NCI-H748 (cell line): ENCODE measurements at regions not wholly inside any gene's neighbourhood (a gene's known extent, or its start where the extent isn't known, plus 50 kb on each side); places are given as distances from the start of the nearest gene placed in this dataset.
A peak's percentile ranks its signal among the peaks of the same experiment; 100 is the strongest.
"Not testable (repeated sequence)": the region's sequence is repeated elsewhere in the genome, so short reads cannot be mapped to it uniquely, and the experiment has no call there.

Experiments used
- DNase-seq: peaks from one replicate; lab custom pipeline; 2025; ENCODE audit not compliant: unreplicated experiment; lab: John Stamatoyannopoulos, UW

DNA sequence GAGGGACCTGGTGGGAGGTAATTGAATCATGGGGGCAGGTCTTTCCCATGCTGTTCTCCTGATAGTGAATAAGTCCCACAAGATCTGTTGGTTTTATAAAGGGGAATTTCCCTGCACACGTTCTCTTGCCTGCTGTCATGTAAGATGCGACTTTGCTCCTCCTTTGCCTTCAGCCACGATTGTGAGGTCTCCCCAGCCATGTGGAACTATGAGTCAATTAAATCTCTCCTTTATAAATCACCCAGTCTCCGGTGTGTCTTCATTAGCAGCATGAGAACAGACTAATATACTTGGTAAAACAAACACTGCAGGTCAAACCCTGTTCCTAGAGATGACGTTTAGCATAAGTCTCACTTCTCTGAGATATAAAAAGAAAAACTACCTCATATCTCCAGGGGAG lies 148.3 kb downstream of the MATN1 start:
- DNase-seq, result no peak

DNA sequence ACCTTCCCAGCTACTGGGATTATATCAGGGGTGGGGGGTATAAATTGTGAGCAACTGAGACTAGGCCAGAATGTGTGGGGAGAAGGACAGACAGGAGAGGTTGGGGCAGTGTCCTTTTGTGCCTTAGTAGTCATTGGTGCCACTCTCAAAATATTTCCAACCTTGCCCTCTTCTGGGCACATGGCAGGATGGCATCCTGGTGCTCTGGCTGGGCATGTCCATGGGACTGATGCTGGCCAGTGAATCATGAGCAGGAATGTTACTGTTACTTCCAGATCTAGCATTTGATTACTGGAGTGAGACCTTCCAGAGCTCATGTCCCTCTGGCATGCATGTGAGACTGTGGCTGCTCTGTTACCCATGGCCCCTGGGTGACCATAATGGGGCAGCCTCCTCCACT lies 151.2 kb downstream of the MATN1 start:
- DNase-seq, result no peak

GRCh38 chr1:30571380-30571779 lies 152.0 kb downstream of the MATN1 start:
- no peak for DNase-seq

DNA sequence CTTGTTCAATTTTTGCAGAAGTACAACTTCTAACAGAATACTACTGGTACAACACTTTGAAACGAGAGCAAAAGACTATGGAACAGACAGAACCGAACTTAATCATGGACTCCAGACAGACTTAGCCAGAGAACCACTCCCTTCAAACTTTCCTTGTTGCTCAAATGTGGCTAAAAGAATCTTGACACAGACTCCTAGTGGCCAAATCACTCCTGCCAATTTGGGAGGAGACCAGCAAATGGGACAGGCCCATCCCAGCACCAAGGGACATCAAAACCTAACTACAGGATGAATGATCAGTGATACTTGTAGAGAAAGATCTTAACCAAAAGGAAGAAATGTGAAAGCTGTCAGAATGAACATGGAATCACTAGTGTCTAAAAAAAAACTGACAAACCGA lies 154.0 kb downstream of the MATN1 start:
- DNase-seq, result no peak

DNA sequence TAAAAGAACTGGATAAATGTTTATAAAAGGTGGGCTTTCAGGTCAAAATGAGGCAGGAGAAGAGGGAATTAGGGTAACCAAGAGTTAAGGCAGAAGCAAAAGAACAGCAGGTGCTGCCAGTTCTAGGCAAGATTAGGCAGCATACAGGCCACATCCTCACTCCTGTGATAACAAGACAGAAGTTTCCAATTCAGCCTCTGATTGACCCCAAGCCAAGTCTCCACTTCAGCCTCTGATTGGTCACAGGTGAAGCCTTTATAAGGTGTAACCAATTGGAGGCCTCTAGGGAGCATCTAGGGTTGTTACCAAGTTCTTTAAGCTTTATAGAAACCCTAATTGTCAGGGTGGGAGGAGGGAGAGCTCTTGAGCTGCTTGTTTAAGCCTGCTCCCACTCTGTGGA lies 160.8 kb downstream of the MATN1 start:
- no peak for DNase-seq

GRCh38 chr1:30551603-30552002 lies 171.8 kb downstream of the MATN1 start:
- no peak for DNase-seq

- no peak for DNase-seq
These were observed 172.8 kb downstream of the MATN1 start for GRCh38 chr1:30550365-30551220.

- DNase-seq, result not testable (repeated sequence)
These were observed 173.5 kb downstream of the MATN1 start for GRCh38 chr1:30549872-30550271.

DNA sequence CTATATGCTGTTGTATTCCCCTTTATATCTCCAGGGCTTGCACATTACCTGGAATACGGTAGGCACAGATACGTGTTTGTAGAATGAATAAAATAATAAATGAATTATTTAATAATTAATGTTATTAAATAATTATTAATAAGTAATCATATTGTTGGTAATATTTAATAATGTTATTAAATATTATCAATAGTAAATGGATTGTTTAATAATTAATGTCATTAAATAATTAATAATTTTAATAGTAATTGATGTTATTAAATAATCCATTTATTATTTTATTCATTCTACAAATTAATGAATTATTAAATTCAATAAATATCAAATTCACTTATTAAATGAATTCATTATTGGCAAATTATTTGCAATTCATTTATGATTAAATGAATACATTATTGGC lies 175.1 kb downstream of the MATN1 start:
- no peak for DNase-seq

DNA sequence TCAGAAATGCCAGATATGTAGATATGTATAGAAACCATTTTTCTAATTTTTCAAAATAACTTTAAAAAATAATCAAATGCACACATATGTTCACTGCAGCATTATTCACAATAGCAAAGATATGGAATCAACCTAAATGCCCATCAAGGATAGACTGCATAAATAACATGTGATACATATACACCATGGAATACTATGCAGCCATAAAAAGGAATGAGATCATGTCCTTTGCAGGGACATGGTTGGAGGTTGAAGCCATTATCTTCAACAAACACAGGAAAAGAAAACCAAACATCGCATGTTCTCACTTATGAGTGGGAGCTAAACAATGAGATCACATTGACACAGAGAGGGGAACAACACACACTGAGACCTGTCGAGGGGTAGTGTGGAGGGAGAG lies 176.1 kb downstream of the MATN1 start:
- DNase-seq, result not testable (repeated sequence)

DNA sequence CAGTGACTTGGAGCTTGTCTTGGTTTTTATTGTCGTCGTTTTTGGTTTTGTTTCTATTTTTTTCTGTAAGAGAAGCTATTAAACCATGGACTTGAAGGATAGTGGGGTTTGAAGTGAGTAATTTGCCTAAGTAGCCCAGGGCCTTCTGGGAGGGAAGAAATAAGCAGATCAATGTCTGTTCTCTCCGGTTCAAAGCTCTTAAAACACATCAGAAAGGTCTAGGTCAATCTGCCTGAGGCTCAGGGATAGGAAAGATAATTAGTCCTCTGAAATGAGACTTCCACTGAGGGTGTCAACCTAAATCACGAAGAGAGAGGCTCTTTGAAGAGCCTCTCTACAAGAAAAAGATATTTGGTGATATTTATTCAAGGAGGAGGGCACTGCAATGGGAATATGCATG lies 178.0 kb downstream of the MATN1 start:
- DNase-seq, result no peak

GRCh38 chr1:30541721-30542485 lies 181.5 kb downstream of the MATN1 start:
- DNase-seq, result peak; percentile 27

DNA sequence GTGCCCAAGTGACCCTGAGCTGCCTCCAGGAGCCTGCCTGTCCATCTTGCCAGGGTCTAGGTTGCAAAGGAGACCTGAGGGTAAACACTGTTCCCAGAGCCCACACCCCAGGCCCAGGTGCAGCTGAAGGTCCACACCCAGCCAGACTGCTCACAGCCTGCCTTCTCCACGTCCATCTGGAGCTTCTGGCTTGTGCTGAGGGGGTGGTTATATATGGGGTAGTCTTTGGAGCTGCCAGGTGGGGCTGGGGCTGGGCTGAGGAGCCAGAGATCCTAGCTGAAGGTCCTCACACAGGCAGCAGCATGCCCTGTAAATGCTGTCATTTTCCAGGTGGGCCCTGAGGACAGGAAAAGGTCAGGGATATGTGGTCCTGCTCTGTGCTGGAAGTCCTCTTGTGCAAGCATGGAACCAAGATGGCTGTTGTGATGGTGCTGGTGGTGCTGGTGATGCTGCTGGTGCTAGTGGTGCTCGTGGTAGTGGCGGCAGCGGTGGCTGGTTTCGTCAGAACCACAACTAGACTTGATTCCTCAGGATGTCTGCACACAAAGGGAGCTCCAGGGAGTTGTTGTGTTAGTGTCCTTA lies 182.7 kb downstream of the MATN1 start:
- no peak for DNase-seq

- DNase-seq, result no peak
These were observed 183.5 kb downstream of the MATN1 start for GRCh38 chr1:30539884-30540283.

DNA sequence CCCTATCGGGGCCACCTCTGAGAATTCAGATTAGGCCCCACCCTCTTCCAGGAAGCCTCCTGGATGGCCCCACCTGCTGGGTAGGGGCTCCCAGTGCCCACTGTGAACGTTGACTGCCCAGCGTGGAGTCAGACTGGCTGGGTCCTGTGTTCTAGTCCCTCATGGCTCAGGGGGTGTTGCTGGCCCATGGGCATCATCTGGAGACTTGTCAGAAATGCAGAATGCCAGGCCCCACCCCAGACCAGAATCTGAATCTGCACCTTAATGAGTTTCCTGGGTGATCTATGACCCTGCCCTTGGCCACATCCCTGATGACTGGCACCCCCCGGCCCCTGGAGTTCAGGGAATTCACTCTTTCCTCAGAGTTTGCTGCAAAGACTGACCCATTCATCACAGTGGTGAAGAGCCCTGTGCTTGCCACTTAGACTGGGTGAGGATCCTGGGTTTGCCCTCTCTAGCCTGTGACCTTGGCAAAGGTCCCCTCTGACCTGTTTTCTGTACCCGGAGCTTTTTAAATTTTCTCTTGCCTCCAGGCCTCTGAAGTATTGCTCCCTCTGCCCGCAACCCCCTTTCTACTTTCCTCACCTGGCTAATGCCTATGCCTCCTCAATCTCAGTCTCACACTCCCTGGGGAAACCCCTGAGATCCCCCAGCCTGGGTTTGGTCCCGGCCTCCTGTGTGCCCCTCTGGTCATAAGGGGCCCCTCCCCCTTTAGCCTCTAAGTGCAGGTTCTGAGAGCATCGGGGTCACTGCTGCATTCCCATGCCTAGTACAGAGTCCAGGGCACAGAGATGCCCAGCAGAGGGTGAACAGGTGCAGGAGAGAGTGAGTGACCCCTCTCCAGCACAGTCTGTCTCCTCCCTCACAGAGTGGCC lies 184.2 kb downstream of the MATN1 start:
- DNase-seq, result no peak

- no peak for DNase-seq
These were observed 185.0 kb downstream of the MATN1 start for GRCh38 chr1:30538226-30538992.

GRCh38 chr1:30537279-30537678 lies 186.1 kb downstream of the MATN1 start:
- no peak for DNase-seq

DNA sequence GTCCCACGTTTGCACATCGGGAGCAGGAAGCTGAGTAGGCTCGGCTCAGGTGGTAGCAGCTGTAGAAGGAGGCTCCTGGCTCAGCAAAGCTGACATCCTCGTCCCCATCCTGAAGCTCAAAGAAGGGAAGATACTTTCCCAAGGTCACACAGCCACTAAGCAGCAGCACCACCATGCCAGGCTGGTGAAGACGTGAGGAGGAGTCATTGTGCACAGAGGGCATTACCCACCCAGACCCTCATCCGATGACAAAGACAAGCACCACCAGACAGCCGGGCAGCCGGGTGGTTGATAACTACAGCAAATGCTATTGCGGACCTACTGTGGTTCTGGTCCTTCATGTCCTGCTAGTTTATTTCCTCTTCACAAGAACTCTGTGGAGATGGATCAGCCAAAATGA lies 186.9 kb downstream of the MATN1 start:
- no peak for DNase-seq

DNA sequence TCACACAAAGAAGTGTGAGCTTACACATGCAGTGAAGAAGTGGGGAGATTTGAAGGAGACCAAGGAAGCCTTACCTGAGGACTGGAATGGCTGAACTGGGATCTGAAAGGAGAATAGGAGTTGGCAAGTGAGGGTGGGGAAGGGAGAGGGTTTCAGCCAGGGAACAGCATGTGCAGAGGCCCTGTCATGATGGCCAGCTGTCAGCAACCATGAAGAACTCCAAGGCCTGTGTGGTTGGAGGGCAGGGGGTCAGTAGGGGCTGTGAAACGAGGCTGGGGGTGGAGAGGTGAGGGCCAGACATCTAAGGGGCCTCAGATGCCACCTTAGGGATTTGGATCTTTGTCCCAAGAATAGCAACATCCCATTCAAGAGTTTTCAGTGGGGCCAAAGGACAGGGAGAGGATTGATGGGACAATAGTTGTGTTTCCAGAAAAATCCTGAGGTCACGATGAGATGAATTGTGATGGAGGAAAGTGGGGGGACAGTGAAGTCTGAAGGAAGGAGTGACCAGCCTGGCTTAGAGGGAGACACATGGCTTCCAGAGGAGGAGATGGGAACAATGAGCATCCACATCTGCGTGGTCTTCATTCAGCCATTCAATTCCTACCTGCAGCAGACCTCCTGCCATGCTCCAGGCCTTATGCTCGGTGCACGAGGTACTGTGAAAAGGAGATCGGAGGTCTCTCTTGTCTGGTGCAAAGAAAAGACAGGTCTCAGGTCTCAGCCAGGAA lies 187.6 kb downstream of the MATN1 start:
- no peak for DNase-seq

GRCh38 chr1:30534551-30534940 lies 188.8 kb downstream of the MATN1 start:
- no peak for DNase-seq
